Neural progenitor cell (in vitro differentiated cells): ENCODE measurements at regions not wholly inside any gene's neighbourhood (a gene's known extent, or its start where the extent isn't known, plus 50 kb on each side); places are given as distances from the start of the nearest gene placed in this dataset.
A peak's percentile ranks its signal among the peaks of the same experiment; 100 is the strongest.

Experiments used
- DNase-seq: peaks from one replicate; pipeline ENCODE4 v3.0.0-alpha.2; 2016; ENCODE audit warnings: low spot score
- H2AFZ ChIP-seq: fragments of 200-600 bp; sonication (generic); replicated peaks from 2 replicates; pipeline ENCODE4 v1.6.1; 2016; ENCODE audit warnings: antibody characterized with exemption
- H3F3A ChIP-seq: fragments of 200-600 bp; sonication (generic); 2 replicates; pipeline ENCODE4 v1.6.1; 2016; ENCODE audit warnings: antibody characterized with exemption, low read depth
- H3K27ac ChIP-seq: fragments of 200-600 bp; sonication (generic); 2 replicates; pipeline ENCODE4 v1.5.1; 2016; ENCODE audit warnings: mild to moderate bottlenecking
- H3K27me3 ChIP-seq: fragments of 200-600 bp; sonication (generic); 2 replicates; pipeline ENCODE4 v1.6.1; 2016; ENCODE audit warnings: mild to moderate bottlenecking, moderate library complexity
- H3K36me3 ChIP-seq: fragments of 200-600 bp; sonication (generic); 2 replicates; pipeline ENCODE4 v1.5.1; 2016
- H3K4me1 ChIP-seq: fragments of 200-600 bp; sonication (generic); 2 replicates; pipeline ENCODE4 v1.6.1; 2016; ENCODE audit warnings: mixed run types
- H3K4me2 ChIP-seq: fragments of 200-600 bp; sonication (generic); 2 replicates; pipeline ENCODE4 v1.6.1; 2016
- H3K4me3 ChIP-seq: fragments of 200-600 bp; sonication (generic); 2 replicates; pipeline ENCODE4 v1.5.1; 2016
- H3K79me2 ChIP-seq: fragments of 200-600 bp; sonication (generic); 2 replicates; pipeline ENCODE4 v1.6.1; 2016; ENCODE audit warnings: low read depth
- H3K9ac ChIP-seq: fragments of 200-600 bp; sonication (generic); 2 replicates; pipeline ENCODE4 v1.6.1; 2016
- H3K9me3 ChIP-seq: fragments of 200-600 bp; sonication (generic); 2 replicates; pipeline ENCODE4 v1.5.1; 2016; ENCODE audit warnings: low read depth
- H4K20me1 ChIP-seq: fragments of 200-600 bp; sonication (generic); 2 replicates; pipeline ENCODE4 v1.6.1; 2016; ENCODE audit warnings: low read depth
- H3K27ac Mint-ChIP-seq: 3 replicates; pipeline ENCODE4 v1.8.0; 2021; ENCODE audit warnings: mixed read lengths
- H3K27me3 Mint-ChIP-seq: 2 replicates; pipeline ENCODE4 v1.8.0; 2022; ENCODE audit warnings: low read depth, mild to moderate bottlenecking, inconsistent platforms, moderate library complexity, mixed read lengths; ENCODE audit not compliant: insufficient read depth
- H3K36me3 Mint-ChIP-seq: 3 replicates; pipeline ENCODE4 v1.8.0; 2021; ENCODE audit warnings: mixed read lengths
- H3K4me1 Mint-ChIP-seq: 3 replicates; pipeline ENCODE4 v1.8.0; 2021; ENCODE audit warnings: mixed read lengths
- H3K4me3 Mint-ChIP-seq: 3 replicates; pipeline ENCODE4 v1.8.0; 2021; ENCODE audit warnings: mild to moderate bottlenecking, moderate library complexity, mixed read lengths
- H3K9me3 Mint-ChIP-seq: 3 replicates; pipeline ENCODE4 v1.8.0; 2020; ENCODE audit warnings: mixed read lengths
- EZH2 ChIP-seq: fragments of 200-600 bp; sonication (generic); IDR thresholded peaks from 2 replicates; pipeline ENCODE4 v1.6.1; 2017; ENCODE audit warnings: antibody characterized with exemption, mild to moderate bottlenecking, moderate library complexity
- EZH2phosphoT487 ChIP-seq: fragments of 200-600 bp; sonication (generic); IDR thresholded peaks from 2 replicates; pipeline ENCODE4 v1.6.1; 2017; ENCODE audit warnings: antibody characterized with exemption
- TF ChIP-seq, protein P1 (sequence below): fragments of 200-600 bp; sonication (generic); IDR thresholded peaks from 2 replicates; pipeline ENCODE4 v1.5.1; 2017; ENCODE audit warnings: antibody characterized with exemption, mild to moderate bottlenecking

- Mint-ChIP-seq H3K4me1 (peaks cover 13% of the 10 kb centered on the region), H3K36me3 (peaks cover 2% of the 10 kb centered on the region), H3K9me3 (peaks cover 7% of the 10 kb centered on the region), H3K27ac (no peak overlapping the region), H3K4me3 (no peak overlapping the region), H3K27me3 (peaks cover 98% of the 10 kb centered on the region)
- no peaks in the 10 kb centered on the region for H3K36me3 ChIP-seq
- TF ChIP-seq EZH2 (no peak), EZH2phosphoT487 (no peak)
- TF ChIP-seq, protein P1, sequence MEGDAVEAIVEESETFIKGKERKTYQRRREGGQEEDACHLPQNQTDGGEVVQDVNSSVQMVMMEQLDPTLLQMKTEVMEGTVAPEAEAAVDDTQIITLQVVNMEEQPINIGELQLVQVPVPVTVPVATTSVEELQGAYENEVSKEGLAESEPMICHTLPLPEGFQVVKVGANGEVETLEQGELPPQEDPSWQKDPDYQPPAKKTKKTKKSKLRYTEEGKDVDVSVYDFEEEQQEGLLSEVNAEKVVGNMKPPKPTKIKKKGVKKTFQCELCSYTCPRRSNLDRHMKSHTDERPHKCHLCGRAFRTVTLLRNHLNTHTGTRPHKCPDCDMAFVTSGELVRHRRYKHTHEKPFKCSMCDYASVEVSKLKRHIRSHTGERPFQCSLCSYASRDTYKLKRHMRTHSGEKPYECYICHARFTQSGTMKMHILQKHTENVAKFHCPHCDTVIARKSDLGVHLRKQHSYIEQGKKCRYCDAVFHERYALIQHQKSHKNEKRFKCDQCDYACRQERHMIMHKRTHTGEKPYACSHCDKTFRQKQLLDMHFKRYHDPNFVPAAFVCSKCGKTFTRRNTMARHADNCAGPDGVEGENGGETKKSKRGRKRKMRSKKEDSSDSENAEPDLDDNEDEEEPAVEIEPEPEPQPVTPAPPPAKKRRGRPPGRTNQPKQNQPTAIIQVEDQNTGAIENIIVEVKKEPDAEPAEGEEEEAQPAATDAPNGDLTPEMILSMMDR = no peak
- peaks cover 74% of the 10 kb centered on the region for H4K20me1 ChIP-seq
- no peak overlapping the region for H2AFZ ChIP-seq
- peaks cover 18% of the 10 kb centered on the region for H3F3A ChIP-seq
- H3K4me1 ChIP-seq = peaks cover 27% of the 10 kb centered on the region
- no peak overlapping the region for H3K4me3 ChIP-seq
- peaks cover 100% of the 10 kb centered on the region for H3K27me3 ChIP-seq
- no peak overlapping the region for H3K9ac ChIP-seq
- no peak overlapping the region for H3K4me2 ChIP-seq
- no peak overlapping the region for H3K27ac ChIP-seq
- DNase-seq = no peak
- no peaks in the 10 kb centered on the region for H3K9me3 ChIP-seq
- H3K79me2 ChIP-seq = no peaks in the 10 kb centered on the region
Measured at GRCh38 chr4:41874873-41875272, 60.4 kb upstream of the TMEM33 start.

DNA sequence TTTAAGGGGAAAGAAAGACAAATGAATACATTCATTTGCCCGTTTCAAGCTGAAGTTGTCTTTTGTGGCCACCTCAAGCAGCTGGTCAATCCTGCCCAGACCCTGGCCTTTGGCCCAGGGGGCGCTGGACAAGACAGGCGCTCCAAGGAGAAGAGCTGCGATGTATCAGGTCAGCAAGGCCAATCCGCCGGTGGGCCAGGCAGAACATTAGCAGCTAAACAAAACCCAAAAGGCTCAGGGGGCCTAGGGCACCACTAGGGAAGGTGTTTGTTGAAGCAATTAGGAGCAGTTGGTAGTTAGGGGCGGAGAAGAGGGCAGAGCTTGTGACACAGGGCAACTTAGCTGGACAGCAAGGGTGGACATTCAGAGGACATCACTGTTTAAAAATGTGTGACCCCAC lies 60.8 kb upstream of the TMEM33 start:
- DNase-seq = peak; percentile 44
- peaks cover 27% of the 10 kb centered on the region for H3K4me1 ChIP-seq
- no peak overlapping the region for H2AFZ ChIP-seq
- no peak overlapping the region for H3K27ac Mint-ChIP-seq
- H4K20me1 ChIP-seq = peaks cover 69% of the 10 kb centered on the region
- peaks cover 2% of the 10 kb centered on the region for H3K36me3 Mint-ChIP-seq
- H3K27me3 ChIP-seq = peaks cover 100% of the 10 kb centered on the region
- no peak overlapping the region for H3K4me2 ChIP-seq
- peaks cover 95% of the 10 kb centered on the region for H3K27me3 Mint-ChIP-seq
- peaks cover 7% of the 10 kb centered on the region for H3K9me3 Mint-ChIP-seq
- TF ChIP-seq EZH2phosphoT487 = no peak
- TF ChIP-seq, protein P1 = peak; percentile 22
- no peak overlapping the region for H3K9ac ChIP-seq
- H3K4me1 Mint-ChIP-seq = peaks cover 9% of the 10 kb centered on the region
- no peak overlapping the region for H3K4me3 Mint-ChIP-seq
- H3K9me3 ChIP-seq = no peaks in the 10 kb centered on the region
- no peak overlapping the region for H3K4me3 ChIP-seq
- H3F3A ChIP-seq = peaks cover 18% of the 10 kb centered on the region
- H3K36me3 ChIP-seq = no peaks in the 10 kb centered on the region
- H3K79me2 ChIP-seq = no peaks in the 10 kb centered on the region
- H3K27ac ChIP-seq = no peak overlapping the region

DNA sequence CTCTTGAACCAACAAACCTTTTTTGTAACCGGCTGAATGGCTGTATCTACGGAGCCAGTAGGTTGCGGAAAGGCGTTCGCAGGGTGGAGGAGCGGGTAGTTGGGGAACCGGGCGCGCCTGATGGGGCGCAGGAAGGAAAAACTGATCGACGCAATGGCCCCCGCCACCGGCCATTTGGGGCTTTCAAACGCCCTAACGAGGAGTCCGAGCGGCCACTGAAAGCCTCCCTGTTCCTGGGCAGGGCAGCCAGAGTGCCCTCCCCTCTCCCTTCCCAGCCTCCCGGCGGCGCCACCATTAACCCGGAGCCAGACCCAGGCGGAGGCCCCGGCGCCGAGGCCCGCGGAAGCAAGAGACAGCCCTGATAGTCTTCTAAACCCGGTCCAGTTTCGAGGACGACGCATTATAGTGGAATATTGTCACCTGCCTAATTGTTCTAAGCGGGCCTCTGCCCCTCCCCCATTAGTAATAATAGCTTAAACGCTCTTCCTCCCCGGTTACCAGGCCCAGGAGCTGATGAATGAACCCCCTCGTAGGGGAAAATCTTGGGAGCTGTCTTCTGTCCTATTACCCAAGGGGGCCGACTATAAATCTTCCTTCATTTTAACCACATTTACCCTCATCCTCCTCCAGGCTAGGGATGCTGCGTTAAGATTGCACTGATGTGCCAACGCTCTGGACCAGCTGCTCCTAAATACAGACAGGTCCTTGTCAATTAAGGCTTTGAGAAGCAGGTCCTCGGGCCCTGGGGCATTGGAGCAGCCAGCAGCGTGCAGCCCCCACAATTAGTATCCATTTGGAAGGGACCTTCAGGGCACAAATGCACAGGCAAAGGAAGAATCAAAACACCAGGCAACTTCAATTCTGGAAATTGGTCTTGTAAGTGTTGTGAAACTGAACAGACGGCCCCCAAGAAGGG lies 61.6 kb upstream of the TMEM33 start:
- Histone ChIP-seq H3K4me3 (peak overlapping the region; percentile 37), H4K20me1 (peaks cover 61% of the 10 kb centered on the region), H2AFZ (peak overlapping the region; percentile 37), H3K4me2 (peak overlapping the region; percentile 76), H3K27ac (no peak overlapping the region), H3K27me3 (peaks cover 100% of the 10 kb centered on the region), H3K79me2 (no peaks in the 10 kb centered on the region), H3F3A (peaks cover 18% of the 10 kb centered on the region), H3K9ac (no peak overlapping the region), H3K4me1 (peaks cover 19% of the 10 kb centered on the region), H3K36me3 (no peaks in the 10 kb centered on the region), H3K9me3 (no peaks in the 10 kb centered on the region)
- no peak overlapping the region for H3K27ac Mint-ChIP-seq
- peak overlapping the region; percentile 37 for H3K4me3 Mint-ChIP-seq
- H3K4me1 Mint-ChIP-seq = peaks cover 8% of the 10 kb centered on the region
- peaks cover 92% of the 10 kb centered on the region for H3K27me3 Mint-ChIP-seq
- peak; percentile 77 for TF ChIP-seq EZH2phosphoT487
- TF ChIP-seq, protein P1 = peak; percentile 10
- TF ChIP-seq EZH2 = peak; percentile 86
- H3K36me3 Mint-ChIP-seq = peaks cover 2% of the 10 kb centered on the region
- DNase-seq = peak; percentile 78
- peaks cover 7% of the 10 kb centered on the region for H3K9me3 Mint-ChIP-seq
